Activated CD4-positive, alpha-beta T cell treated with anti-CD3 and anti-CD28 coated beads, Interleukin-2, Interleukin-4, amounts not matched to agents 100 ng/mL and 50 ng/mL, durations not matched to agents 16 hours and 8 hours (primary cell): ENCODE measurements at regions not wholly inside any gene's neighbourhood (a gene's known extent, or its start where the extent isn't known, plus 50 kb on each side); places are given as distances from the start of the nearest gene placed in this dataset.
A peak's percentile ranks its signal among the peaks of the same experiment; 100 is the strongest.

ENCODE experiments used
- DNase-seq: peaks from one replicate; pipeline ENCODE4 v3.0.0-alpha.2; 2020; ENCODE audit warnings: low spot score

DNA sequence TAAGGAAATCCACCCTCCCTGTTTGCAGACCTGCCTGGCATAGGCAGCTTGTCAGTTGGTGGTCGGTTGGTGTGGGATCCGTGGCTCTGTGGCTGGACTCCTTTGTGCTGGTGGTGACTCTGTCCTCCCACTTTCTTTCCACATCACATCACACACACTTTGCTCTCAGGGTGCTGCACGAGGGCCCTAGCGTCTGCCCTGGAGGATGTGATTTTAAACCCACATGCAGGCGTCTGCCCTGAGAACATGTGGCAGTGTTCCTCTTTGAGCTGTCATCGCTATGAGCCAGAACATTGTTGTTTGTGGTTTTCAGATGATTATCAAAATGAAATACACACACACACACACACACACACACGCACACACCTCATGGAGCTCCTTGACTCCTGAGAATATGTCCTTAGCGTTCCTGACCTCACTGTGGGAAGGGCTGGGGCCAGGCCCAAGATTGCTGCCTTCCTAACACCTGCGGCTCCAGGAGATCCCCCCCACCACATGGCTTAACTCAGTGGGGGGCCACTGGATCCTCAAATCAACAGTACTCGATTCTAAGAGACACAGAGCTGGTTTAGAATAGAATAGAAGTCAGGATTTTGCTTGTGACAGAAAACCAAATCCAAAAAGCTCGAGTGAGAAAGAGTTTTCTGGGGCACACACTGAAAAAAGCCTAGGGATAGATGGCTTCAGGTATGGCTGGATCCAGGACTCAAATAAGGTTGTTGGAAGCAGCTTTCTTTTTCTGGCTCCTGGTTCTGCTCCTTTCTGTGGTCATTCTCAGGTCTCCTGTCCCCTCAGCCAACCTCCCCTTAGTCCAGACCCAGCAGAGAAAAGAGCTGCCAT lies 54.8 kb downstream of the RTP5 start:
- peak; percentile 27 for DNase-seq

- no peak for DNase-seq
Measured at GRCh38 chr2:241924909-241925250, 55.4 kb downstream of the RTP5 start.

DNA sequence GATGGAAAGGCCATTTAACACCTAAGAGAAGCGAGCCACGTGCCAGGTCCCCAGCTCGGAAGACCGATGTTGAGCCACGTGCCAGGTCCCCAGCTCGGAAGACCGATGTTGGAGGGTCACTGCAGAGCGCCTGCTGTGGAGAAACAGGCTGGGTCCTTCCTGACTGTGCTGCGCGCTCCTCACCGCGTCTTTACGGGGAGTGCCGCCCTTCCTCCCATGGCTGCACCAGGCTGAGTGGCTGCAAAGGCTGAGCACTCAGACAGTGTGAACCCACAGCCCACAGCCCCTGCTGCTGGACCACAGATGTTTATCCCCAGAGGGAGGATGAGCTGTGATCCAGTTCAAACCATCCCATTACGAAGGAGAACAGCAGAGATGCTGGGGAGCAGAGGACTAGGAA lies 55.7 kb downstream of the RTP5 start:
- DNase-seq: no peak

DNA sequence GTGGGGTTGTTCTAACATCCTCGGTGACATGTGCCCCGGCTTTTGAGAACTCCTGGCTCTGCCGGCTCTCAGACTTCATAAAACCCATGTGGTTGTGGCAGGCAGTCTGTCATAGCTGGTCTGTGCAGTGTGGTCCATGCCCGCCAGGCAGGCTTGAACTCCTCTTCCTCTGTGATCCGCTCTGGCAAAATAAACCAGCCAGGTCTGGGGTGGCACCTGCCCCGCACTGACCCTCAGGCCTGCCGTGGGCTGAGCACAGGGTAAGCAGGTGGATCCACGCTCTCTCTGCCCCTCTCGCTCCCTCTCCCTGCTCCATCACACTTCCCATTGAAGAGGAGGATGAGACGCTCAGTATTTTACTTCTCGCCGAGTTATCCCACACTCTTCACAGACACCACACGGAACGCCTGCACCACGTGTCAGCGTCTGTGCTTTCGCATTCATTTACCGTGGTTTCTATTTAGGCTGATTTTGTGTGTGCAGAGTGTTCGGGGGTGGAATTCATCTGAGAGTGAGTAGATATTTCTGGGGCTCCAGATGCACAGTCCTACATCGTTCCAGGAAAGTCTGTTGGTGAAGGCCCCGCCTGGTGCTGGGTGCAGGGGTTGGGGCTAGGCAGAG lies 56.4 kb downstream of the RTP5 start:
- DNase-seq: no peak

GRCh38 chr2:241926541-241927311 lies 57.2 kb downstream of the RTP5 start:
- no peak for DNase-seq

DNA sequence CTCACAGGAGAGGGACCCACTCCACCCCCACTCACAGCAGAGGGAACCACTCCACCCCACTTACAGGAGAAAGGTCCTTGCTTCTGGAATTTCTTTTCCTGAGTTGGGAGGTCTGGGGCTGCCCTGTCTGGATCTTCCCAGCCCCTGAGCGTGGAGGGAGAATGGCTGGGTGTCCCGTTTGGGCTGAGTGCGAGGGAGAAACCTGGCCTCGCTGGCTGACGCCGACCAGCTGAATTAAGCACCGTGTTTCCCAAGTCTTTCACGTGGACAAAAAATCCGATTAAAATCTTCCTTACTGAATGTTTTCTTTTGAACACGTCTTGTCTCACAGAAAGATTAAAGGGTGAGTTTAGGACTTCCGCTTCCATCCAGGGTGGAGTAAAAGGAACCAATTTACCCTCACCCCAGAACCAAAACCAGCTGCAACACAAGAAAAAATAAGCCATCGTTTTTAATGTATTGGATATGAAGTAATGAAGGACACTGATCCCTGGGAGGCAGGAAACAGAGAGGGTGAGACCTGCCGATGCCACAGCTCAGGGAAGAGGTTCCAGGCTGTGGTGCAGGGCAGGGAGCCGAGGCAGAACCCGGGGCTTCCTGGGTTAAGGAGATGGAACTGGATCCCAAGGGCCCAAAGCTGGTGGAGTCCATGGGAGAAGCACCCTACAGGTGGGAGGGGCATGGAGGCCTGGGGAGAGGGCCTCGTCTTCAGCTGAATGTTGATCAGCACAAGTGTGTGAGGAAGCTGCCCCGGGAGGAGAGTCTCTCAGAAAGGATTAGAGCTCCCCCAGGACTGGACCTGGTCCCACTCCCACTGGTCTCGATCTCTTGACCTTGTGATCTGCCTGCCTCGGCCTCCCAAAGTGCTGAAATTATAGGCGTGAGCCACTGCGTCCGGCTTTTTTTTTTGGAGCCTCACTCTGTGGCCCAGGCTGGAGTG lies 60.3 kb downstream of the RTP5 start:
- no peak for DNase-seq

- DNase-seq: no peak
Measured at GRCh38 chr2:241931084-241931975, 61.8 kb downstream of the RTP5 start.

GRCh38 chr2:241931976-241932898 lies 62.7 kb downstream of the RTP5 start:
- no peak for DNase-seq

DNA sequence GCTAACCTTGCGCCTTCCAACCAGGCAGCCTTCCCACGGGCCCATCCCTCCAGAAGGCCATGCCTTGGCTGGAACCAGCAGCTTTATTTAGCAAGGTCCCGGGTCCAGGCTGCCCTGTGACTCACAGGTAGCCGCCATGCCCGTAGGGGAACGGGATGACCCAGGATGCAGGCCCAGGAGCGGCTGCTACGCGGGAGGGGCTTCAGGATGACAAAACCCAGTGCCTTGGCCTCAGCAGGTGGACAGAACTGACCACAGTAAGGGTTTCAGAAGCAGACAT lies 63.3 kb downstream of the RTP5 start:
- DNase-seq: no peak

DNA sequence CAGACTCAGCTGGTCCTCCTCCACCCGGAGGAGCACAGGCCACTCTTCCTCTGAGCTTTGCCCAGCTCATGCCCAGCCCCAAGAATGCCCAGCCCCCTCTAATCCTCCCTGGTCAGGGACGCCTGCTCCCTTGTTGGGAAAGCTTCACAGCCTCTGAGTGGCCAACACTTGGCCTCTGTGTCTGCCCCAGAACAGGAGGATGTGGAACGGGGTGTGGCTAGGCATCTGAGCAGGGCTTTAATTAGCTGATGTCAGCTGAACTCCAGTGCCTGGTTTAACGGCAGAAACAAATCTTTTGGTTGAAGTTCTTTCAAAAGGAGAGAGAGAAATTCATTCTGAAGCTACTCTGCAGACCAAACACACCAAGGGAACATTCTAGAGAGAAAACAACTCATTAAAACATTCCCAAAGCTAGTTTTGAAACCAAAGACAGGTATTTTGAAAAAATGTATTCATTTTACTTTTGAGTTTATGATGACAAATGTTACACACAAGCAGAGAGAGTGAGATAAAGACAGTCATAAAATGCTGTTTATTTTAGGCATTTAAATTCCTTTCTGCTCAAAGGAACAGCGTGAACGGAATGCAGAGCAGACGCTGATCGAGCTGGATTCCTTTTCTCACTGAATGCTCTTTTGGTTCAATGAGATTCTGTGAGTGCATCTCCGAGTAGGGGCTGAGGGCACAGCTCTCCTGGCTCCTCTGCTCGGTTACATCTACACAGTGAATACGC lies 63.8 kb downstream of the RTP5 start:
- peak; percentile 15 for DNase-seq

- peak; percentile 30 for DNase-seq
Measured at GRCh38 chr2:241935314-241935713, 65.8 kb downstream of the RTP5 start.

DNA sequence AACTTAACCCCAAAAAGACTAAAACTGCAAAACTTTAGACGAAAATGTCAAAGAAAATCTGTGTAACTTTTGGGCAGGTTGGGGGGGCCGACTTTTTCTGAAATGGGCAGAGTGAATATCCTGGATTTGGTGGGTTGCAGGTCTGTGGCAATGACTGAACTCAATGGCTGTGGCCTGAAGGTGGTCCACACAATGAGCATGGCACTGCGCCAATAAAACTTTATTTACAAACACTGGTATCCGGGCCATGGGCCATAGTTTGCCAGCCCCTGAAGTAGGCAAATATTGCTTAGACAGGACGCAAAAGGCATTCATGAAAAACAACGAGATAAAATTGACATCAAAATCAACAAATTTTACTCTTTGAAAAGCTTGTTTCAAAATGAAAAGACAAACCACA lies 66.2 kb downstream of the RTP5 start:
- DNase-seq: no peak

- no peak for DNase-seq
Measured at GRCh38 chr2:241936457-241937133, 67.1 kb downstream of the RTP5 start.

DNA sequence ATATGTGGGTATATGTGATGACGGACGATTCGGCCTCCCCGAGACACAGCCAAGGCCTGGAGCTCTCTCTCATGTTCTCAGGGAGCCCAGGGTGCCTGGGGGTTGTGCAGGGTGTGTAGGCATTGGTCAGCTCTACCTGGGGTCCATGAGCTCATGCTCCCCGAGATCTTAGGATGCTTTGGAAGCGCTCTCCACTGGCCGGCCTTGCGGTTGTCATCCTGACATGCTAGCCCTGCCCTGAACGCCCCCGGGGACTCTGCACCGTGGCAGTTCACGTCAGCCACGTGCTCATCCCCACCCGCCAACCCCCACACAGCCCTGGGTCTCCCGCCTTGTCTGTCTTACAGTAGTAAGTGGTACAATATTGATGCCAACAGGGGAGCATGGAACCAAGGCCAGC lies 67.8 kb downstream of the RTP5 start:
- no peak for DNase-seq

- DNase-seq: no peak
Measured at GRCh38 chr2:241939541-241939940, 70.0 kb downstream of the RTP5 start.

GRCh38 chr2:241940329-241940728 lies 70.8 kb downstream of the RTP5 start:
- no peak for DNase-seq

DNA sequence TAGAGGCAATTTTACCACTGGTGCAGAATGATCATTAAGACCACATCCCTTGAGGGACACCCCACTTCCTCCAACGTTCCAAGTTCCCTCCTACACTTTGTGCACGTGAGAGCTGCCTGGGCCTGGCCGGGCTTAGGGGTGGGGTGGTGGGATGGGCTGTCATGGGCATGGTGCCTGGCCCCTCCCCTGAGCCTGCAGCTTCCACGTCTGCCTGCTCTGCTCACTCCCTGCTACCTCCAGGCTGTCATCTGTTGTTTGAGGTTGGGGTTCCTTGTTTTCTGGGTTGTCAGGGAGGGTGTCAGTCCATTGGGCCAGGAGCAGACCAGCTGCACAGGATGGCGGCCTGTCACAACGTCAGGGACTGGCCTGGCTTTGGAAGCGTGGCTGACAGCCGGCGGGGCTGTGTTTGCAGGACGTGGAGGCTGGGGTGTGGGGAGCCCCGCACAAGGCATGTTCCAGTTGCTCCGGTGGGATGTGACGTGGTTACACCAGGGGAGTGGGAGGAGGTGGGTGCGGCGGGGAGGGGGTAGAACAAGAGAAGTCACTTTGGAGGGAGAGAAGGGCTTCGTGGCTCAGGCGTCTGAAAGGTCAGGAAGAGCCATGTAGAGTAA lies 72.3 kb downstream of the RTP5 start:
- DNase-seq: no peak
